Stimulated activated CD8-positive, alpha-beta memory T cell treated with anti-CD3 and anti-CD28 coated beads, Interleukin-4, amount 100 ng/mL, for 1 hour (primary cell): ENCODE measurements at regions not wholly inside any gene's neighbourhood (a gene's known extent, or its start where the extent isn't known, plus 50 kb on each side); places are given as distances from the start of the nearest gene placed in this dataset.
"Not testable (repeated sequence)": the region's sequence is repeated elsewhere in the genome, so short reads cannot be mapped to it uniquely, and the experiment has no call there.

Experiments
- DNase-seq, 2 donors: peaks; one replicate each; pipeline ENCODE4 v3.0.0-alpha.2; 2020; ENCODE audit warnings: low read depth in 2 of 2, low spot score in 1 of 2

DNA sequence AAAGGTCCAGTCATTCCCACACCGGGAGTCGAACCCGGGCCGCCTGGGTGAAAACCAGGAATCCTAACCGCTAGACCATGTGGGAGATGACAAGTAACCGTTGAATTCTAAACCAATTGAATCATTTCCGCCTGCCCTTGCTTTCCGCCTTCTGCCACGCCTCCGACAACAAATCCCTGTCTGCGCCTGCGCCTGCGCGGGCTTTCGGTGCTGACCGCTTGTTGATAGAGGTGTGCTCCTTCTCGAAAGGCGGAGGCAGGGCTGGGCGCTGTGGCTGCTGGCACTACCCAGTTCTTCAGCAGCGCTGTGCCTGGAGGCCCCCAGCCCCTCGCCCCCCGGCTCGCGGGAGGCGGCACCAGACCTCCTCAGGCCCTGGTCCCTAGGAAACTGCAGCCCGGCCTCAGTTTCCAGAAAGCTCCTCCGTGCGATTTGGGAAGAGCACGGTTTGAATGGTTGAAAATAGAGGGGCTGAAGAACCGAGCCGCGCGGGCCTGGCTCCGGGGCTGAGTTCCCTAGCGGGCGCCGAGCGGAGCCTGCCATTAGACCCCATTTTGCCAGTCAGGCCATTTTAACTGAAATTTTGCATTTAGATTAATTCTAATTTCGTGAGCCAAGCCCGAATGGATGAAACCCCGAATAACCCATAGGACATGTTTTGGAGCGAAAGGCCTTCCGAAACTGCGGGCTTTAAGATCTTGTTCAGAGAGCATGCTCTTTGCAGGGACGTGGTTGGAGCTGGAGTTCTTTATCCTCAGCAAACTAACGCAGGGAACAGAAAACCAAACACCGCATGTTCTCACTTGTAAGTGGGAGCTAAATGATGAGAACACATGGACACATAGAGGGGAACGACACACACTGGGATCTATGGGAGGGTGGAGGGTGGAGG, 219.3 kb upstream of the ATP10A start:
- DNase-seq = peak; percentile 88 to 89

DNA sequence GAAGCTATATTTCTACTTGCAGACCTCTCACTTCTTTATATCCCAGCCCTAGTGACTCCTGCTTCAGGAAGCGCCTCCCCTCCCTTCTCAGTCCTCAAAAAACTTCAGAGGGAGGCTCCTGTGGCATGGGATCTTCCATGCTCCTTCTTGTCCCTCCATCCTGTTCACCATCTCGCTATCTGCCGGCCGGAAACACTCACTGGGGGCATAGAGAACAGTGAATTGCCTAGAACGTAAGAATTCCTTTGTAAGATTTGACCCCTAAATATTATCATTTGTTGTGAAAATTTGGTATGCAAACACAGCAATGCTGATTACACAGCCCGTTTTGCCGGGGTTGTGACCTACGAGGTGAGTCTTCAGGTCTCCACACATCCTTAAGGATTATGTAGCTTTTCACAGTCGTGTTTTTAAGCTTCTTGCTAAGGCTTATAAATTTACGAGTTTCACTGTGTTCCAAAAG, 218.7 kb upstream of the ATP10A start:
- no peak for DNase-seq

DNA sequence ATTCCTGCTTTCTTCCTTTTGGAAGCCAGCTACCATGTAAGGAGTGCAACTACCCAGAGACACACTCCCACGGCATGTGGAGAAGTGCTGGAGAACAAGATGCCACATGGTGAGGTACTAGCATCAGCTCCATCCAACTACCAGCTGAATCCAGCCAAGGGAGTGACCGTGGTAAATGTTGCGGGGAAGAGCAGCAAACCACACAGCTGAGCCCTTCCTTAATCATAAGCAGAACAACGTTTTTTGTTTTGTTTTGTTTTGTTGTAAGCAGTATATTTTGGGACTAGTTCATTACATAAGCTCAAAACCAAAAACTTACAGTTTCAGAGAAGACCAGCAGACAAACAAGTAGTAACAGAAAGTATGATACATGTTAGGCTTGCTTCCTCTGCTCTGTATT, 212.6 kb upstream of the ATP10A start:
- no peak for DNase-seq

DNA sequence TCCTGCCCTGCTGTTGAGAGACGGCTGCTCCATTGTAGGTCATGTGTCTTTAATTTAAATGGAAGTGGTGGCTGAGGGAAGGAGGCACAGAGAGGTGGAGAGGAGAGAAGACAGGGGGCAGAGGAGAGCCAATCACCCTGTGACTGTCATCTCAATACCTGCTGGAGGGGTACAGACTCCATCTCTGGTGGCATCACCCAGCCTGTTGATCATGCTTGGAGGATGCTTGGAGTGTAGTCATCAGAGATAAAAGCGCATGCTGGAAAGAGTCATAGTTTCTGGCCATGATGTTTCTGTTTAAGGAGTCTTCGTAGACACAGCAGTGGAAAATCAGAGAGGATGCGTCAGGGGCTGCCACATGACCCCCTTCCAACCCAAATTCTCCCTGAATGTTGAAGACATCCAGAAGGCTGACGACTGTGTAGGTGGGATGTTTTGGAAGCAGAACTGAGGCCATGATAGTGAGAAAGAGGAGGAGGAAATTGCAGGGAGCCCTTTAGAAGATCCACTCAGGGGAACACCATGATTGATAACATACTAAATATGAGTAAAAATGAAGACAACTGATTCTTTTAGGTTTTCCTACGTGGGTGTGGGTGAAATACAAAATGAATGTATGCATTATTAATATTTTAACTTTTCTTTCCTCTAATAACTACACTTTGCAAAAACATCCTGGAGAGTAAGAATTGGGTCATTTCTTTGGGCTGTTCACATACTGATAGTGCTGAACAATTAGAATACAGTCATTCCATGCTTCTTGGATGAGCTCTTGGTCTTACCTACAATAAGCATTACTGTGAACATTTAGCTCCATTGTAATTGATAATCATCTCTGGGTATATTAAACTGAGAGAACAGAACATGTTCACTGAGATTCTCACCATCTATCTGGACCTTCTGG, 210.6 kb upstream of the ATP10A start:
- DNase-seq = no peak

DNA sequence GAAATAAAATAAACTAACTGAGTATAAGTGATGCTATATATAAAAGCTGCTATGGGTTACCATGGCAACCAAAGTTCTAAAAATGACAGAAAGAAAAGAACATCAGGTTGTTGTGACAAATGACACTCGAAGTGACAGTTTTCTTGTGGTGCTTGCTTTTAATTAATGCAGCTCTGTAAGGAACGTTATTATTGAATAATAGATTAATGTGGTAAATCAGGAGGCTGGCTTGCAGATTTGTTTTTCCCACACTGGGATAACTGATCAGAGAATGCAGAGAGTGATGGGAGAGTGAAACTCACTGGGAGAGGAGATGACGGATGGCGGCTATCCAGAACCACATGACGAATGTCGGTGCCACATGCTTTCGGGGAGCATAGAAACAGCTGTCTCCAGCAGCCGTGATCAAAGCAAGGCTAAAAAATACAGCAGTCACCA, 207.0 kb upstream of the ATP10A start:
- no peak for DNase-seq

DNA sequence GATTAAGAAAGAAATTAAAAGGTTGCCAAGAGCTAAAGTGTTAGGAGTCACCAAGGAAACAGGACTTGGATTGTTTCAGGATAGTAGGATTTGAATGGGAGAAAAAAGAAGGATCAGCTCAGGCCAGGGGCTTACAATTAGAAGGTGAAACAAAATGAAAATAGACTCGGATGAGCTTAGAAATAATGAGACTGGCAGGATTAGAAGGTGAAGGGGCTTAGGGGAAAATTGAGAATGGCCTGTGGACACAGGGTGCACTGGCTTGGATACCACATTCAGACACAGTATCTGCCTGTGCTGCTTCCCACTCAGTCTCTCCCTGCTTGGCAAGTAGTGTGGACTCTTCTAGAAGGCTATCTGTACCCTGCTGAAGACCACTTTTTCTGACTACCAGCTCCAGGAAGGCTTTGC, 206.1 kb upstream of the ATP10A start:
- no peak for DNase-seq

DNA sequence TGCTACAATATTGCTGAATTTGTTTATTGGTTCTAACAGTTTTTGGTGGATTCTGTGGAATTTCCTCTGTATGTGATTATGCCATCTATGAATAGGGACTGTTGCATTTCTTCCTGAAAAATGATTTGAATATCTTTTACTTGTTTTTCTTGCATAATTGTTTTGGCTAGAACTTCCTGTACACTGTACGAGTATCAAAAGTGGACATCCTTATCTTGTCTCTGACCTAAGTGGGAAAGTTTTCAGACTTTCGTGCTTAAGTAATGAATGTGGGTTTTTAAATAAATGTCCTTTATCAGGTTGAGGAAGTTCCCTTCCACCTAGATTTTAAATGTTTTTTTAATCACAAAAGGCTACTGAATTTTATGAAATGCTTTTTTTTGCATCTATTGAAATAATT, 203.8 kb upstream of the ATP10A start:
- DNase-seq = no peak

DNA sequence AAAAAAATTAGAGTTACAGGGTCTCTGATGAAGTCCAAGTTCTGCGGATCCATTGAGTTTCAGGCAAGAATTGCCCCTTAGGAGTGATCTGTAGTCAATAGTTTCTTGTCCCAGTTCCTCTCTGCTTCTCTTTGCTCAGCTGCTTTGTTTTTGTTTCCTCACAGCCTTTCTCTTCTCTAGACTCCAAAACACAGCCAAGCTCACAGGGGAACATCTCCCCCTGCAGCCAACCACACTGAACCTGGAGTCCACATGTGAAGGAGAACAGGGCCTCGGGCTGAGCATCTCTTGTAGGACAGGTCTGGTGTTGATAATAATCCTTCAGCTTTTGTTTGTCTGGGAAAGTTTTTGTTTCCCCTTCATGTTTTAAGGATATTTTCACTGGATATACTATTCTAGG, 202.6 kb upstream of the ATP10A start:
- no peak for DNase-seq

DNA sequence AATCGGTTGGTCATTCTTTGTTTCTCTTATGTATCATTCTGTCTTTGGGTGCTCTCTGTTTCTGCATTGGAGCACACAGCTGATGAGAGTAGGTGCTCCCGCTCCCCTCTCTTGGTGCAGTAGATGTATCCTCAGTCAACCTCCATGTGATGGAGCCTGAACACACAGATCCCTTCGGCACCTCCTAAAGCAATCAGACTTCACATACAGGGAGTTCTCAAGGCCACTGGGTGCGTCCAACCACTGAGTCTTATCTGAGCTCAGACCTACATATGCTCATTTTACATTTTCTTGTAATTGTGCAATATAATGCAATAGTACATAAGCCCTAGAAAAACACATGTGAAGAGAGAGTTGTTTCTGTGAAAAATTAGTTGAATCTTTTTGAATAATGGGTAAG, 198.1 kb upstream of the ATP10A start:
- DNase-seq = no peak

DNA sequence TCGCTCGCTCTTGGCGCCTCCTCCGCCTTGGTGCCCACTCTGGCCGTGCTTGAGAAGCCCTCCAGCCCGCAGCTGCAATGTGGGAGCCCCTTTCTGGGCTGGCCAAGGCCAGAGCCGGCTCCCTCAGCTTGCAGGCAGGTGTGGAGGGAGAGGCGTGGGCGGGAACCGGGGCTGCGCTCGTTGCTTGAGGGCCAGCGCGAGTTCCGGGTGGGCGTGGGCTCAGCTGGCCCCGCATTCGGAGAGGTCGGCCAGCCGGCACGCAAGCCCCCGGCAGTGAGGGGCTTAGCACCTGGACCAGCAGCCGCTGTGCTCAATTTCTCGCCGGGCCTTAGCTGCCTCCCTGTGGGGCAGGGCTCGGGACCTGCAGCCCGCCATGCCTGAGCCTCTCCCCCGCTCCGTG, 193.6 kb upstream of the ATP10A start:
- DNase-seq = not testable (repeated sequence)

DNA sequence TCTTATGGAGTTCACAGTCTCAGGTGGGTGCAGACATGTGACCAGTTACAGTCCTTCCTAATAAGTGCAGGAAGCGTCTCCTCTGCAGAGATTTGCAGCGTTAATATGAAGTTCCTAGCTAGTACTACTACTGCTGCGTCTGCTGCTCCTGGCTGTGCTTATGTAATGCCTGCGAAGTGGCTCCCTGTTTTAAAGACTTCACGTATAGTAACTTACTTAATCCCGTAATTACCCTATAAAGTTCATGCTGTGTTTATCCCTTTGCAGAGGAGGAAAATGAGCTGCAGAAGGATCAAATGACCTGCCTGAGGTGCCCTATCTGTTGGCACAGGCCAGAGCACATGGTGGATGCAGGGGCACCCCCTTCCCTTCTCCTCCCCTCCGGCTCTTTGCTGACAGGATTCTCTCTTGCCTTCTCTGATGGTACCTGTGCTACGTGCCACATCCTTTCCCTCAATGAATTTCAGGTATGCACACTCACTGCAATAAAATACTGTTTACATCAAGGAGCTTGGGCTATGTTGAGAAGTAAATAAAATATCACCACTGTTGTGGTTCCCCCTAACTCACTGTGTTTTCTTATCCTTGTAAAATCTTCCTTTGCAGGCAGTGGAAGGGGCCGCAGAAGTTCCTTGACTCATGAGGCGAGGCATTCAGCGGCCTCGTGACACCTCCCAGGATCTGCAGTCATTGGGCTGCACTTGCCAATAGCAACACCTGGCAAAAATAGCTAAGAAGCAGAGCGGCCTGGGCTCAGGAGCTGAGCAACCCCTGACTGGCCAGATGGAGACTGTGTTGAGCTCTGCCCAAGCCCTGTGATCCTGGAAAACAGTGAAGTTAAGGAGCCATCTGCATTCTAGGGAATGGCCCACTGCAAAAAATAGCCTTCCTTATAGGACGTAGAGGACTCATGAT, 188.9 kb upstream of the ATP10A start:
- DNase-seq = no peak

DNA sequence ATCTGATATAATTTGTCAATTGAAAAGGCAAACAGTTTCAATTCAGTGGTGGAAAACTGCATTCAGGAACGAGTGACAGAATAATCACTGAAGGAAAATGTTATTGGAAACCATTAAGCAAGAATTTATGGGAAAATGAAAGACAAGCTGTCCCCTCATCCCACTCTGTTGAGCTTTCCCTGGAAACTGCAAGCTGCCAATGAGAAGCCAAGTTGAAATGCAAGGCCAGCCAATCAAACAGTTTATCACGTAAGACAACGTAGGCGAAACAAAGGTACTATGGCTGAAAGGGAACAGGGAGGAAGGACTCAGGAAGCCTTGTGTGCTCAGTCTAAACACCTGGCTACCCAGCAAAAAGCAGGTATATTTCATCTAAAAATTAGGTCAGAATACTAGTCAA, 187.9 kb upstream of the ATP10A start:
- DNase-seq = no peak

DNA sequence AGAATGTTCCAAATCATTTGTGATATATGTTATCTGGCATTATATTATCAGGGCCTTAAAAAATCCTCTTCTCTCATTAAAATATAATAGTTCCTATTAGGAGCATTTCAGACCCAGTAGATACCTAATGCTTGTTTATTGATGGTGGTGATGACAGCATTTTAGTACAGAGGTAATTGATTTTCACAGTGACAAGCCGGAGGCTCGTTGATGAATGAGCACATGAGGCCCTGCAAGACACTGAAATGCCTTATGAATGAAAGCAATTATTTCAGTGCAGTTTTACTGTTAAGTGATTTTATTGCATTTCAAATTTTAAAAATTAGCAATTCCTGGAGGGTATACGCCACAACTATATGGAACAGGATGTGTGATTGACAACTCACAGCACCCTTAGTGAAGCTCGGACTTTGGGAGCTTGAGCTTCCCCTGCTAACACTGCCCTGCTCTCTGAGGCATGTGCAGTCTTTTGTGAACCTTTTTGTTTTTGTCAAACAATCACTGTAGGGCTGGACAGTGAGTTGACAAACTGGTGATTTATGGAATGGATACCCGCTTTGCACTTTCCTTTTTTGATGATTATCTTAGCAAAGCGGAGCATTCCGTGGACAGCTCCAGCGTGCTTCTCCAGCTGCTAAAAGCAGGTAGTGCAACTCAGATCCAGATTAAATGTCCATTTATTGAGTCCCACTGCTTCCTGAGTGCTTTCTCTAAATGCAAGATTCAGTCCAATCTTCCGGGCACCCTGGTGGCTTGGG, 187.0 kb upstream of the ATP10A start:
- no peak for DNase-seq

DNA sequence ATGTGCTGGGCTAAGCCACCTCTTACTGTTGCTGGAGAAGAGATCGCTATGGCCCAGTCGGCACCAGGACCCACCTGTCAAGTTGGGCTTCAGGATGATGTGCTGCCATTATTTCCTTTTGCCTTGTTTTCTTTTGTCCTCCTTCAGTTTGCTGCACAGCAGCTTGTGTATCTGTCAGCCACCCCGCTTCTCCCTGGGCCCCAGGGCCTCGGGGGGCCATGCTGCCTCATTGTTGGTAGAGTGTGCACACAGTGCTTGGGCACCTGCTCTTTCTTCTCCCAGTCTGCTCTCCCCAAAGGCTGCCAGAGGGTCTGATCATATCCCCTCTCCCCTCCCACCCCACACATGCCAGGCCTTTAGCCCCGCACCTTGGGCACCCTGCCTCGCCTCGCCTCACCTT, 185.5 kb upstream of the ATP10A start:
- no peak for DNase-seq

DNA sequence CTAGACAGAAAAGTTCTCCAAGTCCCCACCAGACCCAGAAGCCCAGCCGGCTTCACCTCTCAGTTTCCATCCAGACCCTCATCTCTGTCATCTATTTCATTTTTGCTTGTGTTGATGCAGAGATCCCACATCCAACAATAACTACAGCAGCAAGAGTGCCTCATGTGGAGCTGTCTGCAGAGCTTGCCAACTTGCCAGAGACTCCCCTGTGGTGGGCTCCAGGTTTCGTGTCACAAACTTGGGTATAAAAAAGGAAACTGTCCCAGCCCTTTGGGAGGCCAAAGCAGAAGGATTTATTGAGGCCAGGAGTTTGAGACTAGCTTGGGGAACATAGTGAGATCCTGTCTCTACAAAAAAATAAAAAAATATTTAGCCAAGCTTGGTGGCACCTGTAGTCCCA, 182.4 kb upstream of the ATP10A start:
- DNase-seq = no peak

DNA sequence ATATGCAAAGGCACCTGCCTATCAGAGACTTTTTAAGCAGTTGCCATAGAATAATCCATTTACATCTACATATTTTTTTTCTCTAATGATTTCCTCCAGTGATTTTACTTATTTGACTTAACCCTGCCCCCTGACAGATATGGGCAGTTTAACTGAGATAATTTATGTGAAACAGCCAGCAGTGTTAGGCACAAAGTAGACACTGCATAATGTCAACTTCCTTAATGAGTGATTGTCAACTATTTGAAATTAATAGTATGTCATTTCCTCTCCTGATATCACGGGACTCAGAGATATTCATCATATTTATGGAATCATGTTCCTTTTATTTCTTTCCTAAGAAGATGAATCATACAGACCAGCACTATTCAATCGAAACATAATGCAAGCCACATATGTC, 179.9 kb upstream of the ATP10A start:
- DNase-seq = no peak

DNA sequence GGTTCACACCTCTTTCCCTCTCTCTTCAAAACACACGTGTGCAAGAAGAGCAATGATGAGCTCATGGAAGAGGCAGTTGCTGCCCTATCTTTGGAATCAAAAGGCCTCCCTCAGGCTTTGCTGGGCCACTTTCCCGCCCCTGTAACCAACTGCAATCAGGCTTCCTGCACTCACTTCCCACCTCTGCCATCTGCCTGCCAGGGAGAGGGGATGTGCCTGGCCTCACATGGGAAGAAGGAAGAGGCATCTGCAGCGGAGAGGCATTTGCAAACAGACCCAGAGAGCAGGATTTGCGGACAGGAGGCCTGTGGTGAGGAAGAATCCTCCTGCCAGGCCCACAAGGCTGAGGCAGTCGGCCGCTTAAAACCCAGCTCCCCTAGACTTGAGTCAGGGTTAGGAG, 175.6 kb upstream of the ATP10A start:
- DNase-seq = no peak

DNA sequence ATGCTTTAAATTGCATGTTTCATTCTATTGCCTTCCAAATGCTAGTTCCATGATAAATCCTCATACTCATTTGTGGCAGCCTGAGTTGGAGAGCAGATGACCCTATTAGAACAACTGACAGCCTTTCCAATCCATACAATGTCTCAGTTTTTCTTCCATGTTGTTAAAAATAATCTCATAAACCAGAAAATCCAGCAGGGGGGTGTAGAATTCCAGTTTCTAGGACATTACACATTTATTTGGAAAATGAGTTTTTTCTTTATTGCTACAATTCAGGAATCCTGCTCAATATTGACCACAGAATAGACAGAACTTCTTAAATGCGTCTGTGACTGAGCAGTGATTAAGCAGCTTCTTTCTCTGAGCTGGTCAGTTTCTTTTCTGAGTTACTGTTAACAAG, 174.2 kb upstream of the ATP10A start:
- DNase-seq = no peak

DNA sequence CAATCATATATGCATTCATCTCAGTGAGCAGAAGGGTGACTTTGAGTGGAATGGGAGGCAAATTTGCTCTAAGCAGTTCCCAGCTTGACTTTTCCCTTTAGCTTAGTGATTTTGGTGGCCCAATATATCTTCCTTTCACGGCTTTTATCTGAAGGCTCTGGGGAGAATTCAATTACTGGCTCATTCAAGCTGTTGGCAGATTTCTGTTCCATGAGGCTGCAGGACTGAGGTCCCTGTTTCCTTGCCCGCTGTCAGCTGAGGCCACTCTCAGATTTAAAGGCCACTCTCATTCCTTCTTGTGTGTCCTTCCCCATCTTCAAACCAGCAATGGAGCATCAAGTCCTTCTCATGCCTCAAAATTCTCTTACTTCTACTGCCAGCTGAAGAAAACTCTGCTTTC, 170.4 kb upstream of the ATP10A start:
- no peak for DNase-seq

DNA sequence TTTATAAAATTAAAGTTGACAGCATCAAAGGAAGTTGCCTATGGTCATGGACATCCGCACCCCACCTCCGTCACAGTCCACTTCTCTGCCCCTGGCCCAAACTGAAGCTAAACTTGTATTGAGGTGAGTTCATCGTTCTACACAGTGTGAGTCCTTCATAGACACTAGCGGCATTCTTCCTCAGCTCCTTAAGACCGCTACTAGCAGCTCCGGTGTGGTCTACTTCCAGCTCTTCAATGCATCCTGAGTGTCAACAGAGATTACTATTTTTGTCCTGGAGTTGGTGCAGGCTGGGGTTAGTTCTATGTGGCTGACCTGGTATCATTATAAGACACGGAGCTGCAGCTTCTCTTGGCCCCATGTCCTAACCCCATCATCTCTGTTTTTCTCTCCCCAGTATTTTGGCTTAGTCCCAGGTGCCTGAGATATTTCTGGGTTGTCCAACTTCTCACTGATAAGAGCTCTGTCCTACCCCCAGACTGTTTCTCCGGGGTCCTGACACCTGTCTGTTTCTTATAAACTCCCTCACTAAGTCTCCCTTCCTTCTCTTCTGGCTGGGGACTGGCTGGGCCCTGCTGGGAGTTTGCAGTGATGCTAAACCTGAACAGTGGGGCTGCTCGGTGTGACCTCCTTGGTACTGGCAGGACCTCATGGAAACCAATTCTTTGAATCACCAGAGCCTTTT, 169.2 kb upstream of the ATP10A start:
- DNase-seq = no peak
